ENCODE measurements at regions not wholly inside any gene's neighbourhood (a gene's known extent, or its start where the extent isn't known, plus 50 kb on each side); places are given as distances from the start of the nearest gene placed in this dataset.

DNA sequence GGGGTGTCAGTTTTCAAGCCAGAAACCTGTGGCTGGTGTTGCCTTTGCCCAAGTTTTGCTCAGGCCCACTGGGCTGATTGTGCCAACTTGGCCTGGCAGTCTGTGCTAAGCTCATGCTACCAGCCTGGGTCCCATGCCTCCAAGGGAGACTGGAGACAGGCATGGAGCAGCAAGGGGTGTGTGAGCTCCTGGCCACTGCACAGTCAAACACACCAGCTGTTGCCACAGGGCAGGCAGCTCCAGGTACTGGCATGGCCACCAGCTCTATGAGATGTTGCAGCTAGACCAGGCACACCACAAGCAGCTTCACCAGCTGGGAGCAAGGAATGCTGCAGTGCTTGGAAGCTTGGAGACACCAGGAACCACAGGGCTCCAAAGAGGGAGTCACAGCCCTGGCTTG, 638.8 kb downstream of the PLOD2 start:
- Histone ChIP-seq H3K4me3 (ENCODE audit: low read length) (no peak overlapping the region), H3K9ac (ENCODE audit: extremely low read depth, low read length, poor library complexity, severe bottlenecking) (no peak overlapping the region), H3K36me3 (ENCODE audit: control insufficient read depth, insufficient read depth, low read length) (no peaks in the 10 kb centered on the region), H3K9me3 (ENCODE audit: control insufficient read depth, low read length) (no peaks in the 10 kb centered on the region), H3K27ac (ENCODE audit: low read depth, low read length) (no peak overlapping the region), H3K4me1 (ENCODE audit: control insufficient read depth, insufficient read depth, low read length) (no peaks in the 10 kb centered on the region), H3K27me3 (ENCODE audit: control insufficient read depth, insufficient read depth, low read length, poor library complexity, severe bottlenecking) (no peaks in the 10 kb centered on the region)
- no peaks in the 10 kb centered on the region for H3K9me3 Mint-ChIP-seq
- H3K36me3 Mint-ChIP-seq (ENCODE audit: low read depth), result no peaks in the 10 kb centered on the region
- no peak overlapping the region for H3K27ac Mint-ChIP-seq
- no peak for DNase-seq
- TF ChIP-seq, protein P1, sequence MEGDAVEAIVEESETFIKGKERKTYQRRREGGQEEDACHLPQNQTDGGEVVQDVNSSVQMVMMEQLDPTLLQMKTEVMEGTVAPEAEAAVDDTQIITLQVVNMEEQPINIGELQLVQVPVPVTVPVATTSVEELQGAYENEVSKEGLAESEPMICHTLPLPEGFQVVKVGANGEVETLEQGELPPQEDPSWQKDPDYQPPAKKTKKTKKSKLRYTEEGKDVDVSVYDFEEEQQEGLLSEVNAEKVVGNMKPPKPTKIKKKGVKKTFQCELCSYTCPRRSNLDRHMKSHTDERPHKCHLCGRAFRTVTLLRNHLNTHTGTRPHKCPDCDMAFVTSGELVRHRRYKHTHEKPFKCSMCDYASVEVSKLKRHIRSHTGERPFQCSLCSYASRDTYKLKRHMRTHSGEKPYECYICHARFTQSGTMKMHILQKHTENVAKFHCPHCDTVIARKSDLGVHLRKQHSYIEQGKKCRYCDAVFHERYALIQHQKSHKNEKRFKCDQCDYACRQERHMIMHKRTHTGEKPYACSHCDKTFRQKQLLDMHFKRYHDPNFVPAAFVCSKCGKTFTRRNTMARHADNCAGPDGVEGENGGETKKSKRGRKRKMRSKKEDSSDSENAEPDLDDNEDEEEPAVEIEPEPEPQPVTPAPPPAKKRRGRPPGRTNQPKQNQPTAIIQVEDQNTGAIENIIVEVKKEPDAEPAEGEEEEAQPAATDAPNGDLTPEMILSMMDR (conservative IDR thresholded peaks at IDR 0.05), result no peak
- H3K27me3 Mint-ChIP-seq (ENCODE audit: insufficient read depth), result no peaks in the 10 kb centered on the region
- peaks cover 9% of the 10 kb centered on the region for H3K4me1 Mint-ChIP-seq
- no peak overlapping the region for H3K4me3 Mint-ChIP-seq

DNA sequence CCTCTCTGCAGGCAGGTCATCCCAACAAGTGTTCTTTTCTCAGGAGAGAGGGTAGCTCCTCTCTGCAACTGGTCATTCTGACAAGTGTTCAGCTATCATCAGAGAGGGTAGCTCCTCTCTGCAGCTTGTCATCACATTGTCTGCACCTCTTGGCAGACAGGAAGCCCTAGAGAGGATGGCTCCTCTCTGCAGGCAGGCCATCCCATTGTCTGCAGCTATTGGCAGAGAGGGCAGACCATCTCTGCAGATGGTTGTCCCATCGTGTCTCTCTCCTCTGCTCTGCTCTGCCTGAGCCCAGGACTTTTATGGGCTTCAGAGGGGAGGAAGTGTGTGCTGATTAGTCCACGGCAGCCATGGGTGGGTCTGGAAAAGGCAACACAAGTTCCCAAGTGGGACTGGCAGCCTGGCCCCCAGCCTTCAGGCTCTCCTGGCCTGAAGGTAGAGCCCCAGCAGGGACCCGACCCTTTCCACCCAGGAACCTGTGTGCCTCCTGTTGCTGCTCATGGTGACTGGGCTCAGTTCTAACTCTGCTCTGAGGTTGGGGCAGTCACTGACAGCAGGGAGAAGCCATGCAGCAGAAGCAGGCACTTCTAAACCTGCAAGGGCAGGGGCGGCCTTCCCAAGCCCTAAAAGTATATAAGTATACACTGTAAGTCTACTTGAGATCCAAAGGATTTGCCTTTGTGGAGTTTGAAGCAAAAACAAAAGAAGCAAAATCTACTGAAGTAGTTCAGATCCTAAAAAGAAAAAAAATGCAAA, 637.9 kb downstream of the PLOD2 start:
- Histone ChIP-seq H3K27me3 (ENCODE audit: control insufficient read depth, insufficient read depth, low read length, poor library complexity, severe bottlenecking) (no peaks in the 10 kb centered on the region), H3K9me3 (ENCODE audit: control insufficient read depth, low read length) (no peaks in the 10 kb centered on the region), H3K4me3 (ENCODE audit: low read length) (no peak overlapping the region), H3K36me3 (ENCODE audit: control insufficient read depth, insufficient read depth, low read length) (no peaks in the 10 kb centered on the region), H3K27ac (ENCODE audit: low read depth, low read length) (no peak overlapping the region), H3K9ac (ENCODE audit: extremely low read depth, low read length, poor library complexity, severe bottlenecking) (no peak overlapping the region), H3K4me1 (ENCODE audit: control insufficient read depth, insufficient read depth, low read length) (no peaks in the 10 kb centered on the region)
- Mint-ChIP-seq H3K9me3 (no peaks in the 10 kb centered on the region), H3K36me3 (ENCODE audit: low read depth) (no peaks in the 10 kb centered on the region), H3K27ac (no peak overlapping the region), H3K4me3 (no peak overlapping the region), H3K4me1 (peaks cover 9% of the 10 kb centered on the region), H3K27me3 (ENCODE audit: insufficient read depth) (no peaks in the 10 kb centered on the region)
- 87 to 93% methylated on average over 2 to 4 of the region's 4 CpGs for WGBS, 2 experiments (ENCODE audit: insufficient coverage in 1 of 2, insufficient read length in 1 of 2)
- DNase-seq, result no peak
- TF ChIP-seq, protein P1 (conservative IDR thresholded peaks at IDR 0.05), result no peak

DNA sequence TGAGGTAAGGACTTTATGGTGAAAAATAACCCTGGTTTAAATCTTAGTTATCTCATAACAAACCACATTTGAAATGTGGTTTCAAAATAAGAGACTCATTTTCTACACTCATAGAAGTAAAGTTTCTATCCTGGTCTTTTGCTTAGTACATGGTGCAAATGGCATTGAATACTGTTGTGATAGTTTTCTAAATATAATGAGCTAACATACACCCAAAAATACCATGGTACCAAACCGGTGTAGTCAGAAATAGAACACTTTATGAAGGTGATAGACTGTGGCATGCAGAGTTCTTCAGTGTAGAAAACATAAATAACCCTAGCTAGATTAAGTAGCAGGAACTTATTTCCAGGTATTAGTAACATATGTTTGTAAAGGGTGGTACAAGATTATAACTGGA, 629.4 kb downstream of the PLOD2 start:
- Histone ChIP-seq H3K4me3 (ENCODE audit: low read length) (no peak overlapping the region), H3K4me1 (ENCODE audit: control insufficient read depth, insufficient read depth, low read length) (no peaks in the 10 kb centered on the region), H3K27me3 (ENCODE audit: control insufficient read depth, insufficient read depth, low read length, poor library complexity, severe bottlenecking) (no peaks in the 10 kb centered on the region), H3K27ac (ENCODE audit: low read depth, low read length) (no peak overlapping the region), H3K9ac (ENCODE audit: extremely low read depth, low read length, poor library complexity, severe bottlenecking) (no peak overlapping the region), H3K9me3 (ENCODE audit: control insufficient read depth, low read length) (no peaks in the 10 kb centered on the region), H3K36me3 (ENCODE audit: control insufficient read depth, insufficient read depth, low read length) (no peaks in the 10 kb centered on the region)
- DNase-seq, result no peak
- H3K4me1 Mint-ChIP-seq, result no peaks in the 10 kb centered on the region
- H3K36me3 Mint-ChIP-seq (ENCODE audit: low read depth), result no peaks in the 10 kb centered on the region
- TF ChIP-seq, protein P1 (conservative IDR thresholded peaks at IDR 0.05), result no peak
- no peaks in the 10 kb centered on the region for H3K9me3 Mint-ChIP-seq
- no peak overlapping the region for H3K27ac Mint-ChIP-seq
- 100% methylated on average over 1 of the region's 1 CpG; no CpG with 5 or more reads in 1 of the 2 experiments for WGBS, 2 experiments (ENCODE audit: insufficient coverage in 1 of 2, insufficient read length in 1 of 2)
- no peak overlapping the region for H3K4me3 Mint-ChIP-seq
- no peaks in the 10 kb centered on the region for H3K27me3 Mint-ChIP-seq (ENCODE audit: insufficient read depth)
